GM12878 (cell line): ENCODE measurements at regions not wholly inside any gene's neighbourhood (a gene's known extent, or its start where the extent isn't known, plus 50 kb on each side); places are given as distances from the start of the nearest gene placed in this dataset.

Experiments
- ATAC-seq: fragments of 200-7000 bp; cut with Tn5 transposase; 3 replicates; pipeline ENCODE4 v1.9.1; 2020; ENCODE audit warnings: mild to moderate bottlenecking, moderate library complexity
- BruUV-seq: library from RNA; stranded (reverse); fragments of 400-500 nt; replicated peaks from 2 replicates; lab custom pipeline; 2021; lab: Mats Ljungman, UMichigan
- CTCF ChIA-PET: fragments of 300-600 bp; sonication (Branson Sonifier 250); formaldehyde crosslinking; extraction: SDS; loops from one replicate; lab custom pipeline; 2021; ENCODE audit warnings: inconsistent platforms; lab: Yijun Ruan, JAX
- POLR2A ChIA-PET: fragments of 350-600 bp; formaldehyde crosslinking; extraction: SDS; loops from one replicate; lab custom pipeline; 2021; ENCODE audit warnings: inconsistent platforms; lab: Charles Lee
- RAD21 ChIA-PET: fragments of 300-600 bp; sonication (Branson Sonifier 250); formaldehyde crosslinking; loops from one replicate; lab custom pipeline; 2023; ENCODE audit warnings: antibody characterized with exemption; ENCODE audit not compliant: unreplicated experiment; lab: Charles Lee
- SMC1A ChIA-PET: fragments of 300-600 bp; sonication (Branson Sonifier 250); formaldehyde crosslinking; loops from one replicate; lab custom pipeline; 2023; ENCODE audit not compliant: unreplicated experiment, uncharacterized antibody; lab: Charles Lee
- DNase-seq: peaks from one replicate; pipeline ENCODE4 v3.0.0-alpha.2; 2011; ENCODE audit warnings: low read depth, low spot score
- FAIRE-seq: peaks from 3 replicates; lab custom pipeline; 2011; peaks lifted over from hg19 to GRCh38; lab: Jason Lieb, UNC
- H2AFZ ChIP-seq: 2 replicates; pipeline ENCODE4 v1.6.0; 2011; ENCODE audit warnings: low read depth, low read length, control low read depth; ENCODE audit not compliant: control insufficient read depth
- H3K27ac ChIP-seq: 2 replicates; pipeline ENCODE4 v1.5.1; 2011; ENCODE audit warnings: control low read depth; ENCODE audit not compliant: control insufficient read depth, insufficient read depth
- H3K27me3 ChIP-seq, 2 experiments: replicated peaks in 1 of 2; 2 replicates each; pipeline versions ENCODE4 v1.6.0 to v1.6.1; 2011; ENCODE audit warnings: low read length in 1 of 2; ENCODE audit not compliant: control insufficient read depth in 2 of 2, insufficient read depth in 2 of 2
- H3K36me3 ChIP-seq, 2 experiments: 2 replicates each; pipeline ENCODE4 v1.5.1; 2011; ENCODE audit warnings: low read length in 1 of 2; ENCODE audit not compliant: control insufficient read depth in 2 of 2, insufficient read depth in 2 of 2
- H3K4me1 ChIP-seq: 2 replicates; pipeline ENCODE4 v1.6.1; 2011; ENCODE audit warnings: mild to moderate bottlenecking, low read length, moderate library complexity, mixed read lengths; ENCODE audit not compliant: control insufficient read depth, insufficient read depth
- H3K4me2 ChIP-seq: 2 replicates; pipeline ENCODE4 v1.6.0; 2011; ENCODE audit warnings: control low read depth; ENCODE audit not compliant: control insufficient read depth, insufficient read depth
- H3K4me3 ChIP-seq: fragments of 200-600 bp; sonication (generic); 2 replicates; pipeline ENCODE4 v1.5.1; 2016
- H3K79me2 ChIP-seq: 2 replicates; pipeline ENCODE4 v1.6.0; 2011; ENCODE audit warnings: low read length; ENCODE audit not compliant: control insufficient read depth, insufficient read depth
- H3K9ac ChIP-seq: 2 replicates; pipeline ENCODE4 v1.8.0; 2011; ENCODE audit warnings: low read length, control low read depth, mixed read lengths; ENCODE audit not compliant: control insufficient read depth, insufficient read depth
- H3K9me3 ChIP-seq: replicated peaks from 3 replicates; pipeline ENCODE4 v1.5.1; 2011; ENCODE audit warnings: mild to moderate bottlenecking, low read length; ENCODE audit not compliant: control insufficient read depth, insufficient read depth
- H4K20me1 ChIP-seq: 2 replicates; pipeline ENCODE4 v1.6.0; 2011; ENCODE audit not compliant: control insufficient read depth, insufficient read depth
- ATF7 ChIP-seq: fragments of 450-650 bp; IDR thresholded peaks from 2 replicates; pipeline ENCODE4 v1.6.1; 2016; ENCODE audit warnings: low read depth, mild to moderate bottlenecking
- IRF5 ChIP-seq: fragments of 450-650 bp; IDR thresholded peaks from 2 replicates; pipeline ENCODE4 v1.6.1; 2017; ENCODE audit warnings: borderline replicate concordance
- NR2C1 ChIP-seq: fragments of 450-650 bp; IDR thresholded peaks from 2 replicates; pipeline ENCODE4 v1.6.1; 2017; ENCODE audit warnings: antibody characterized with exemption, mild to moderate bottlenecking, moderate library complexity
- RELB ChIP-seq: fragments of 450-650 bp; IDR thresholded peaks from 2 replicates; pipeline ENCODE4 v1.6.1; 2017; ENCODE audit warnings: low read depth, mild to moderate bottlenecking, moderate library complexity
- ZBTB4 ChIP-seq: fragments of 450-650 bp; formaldehyde crosslinking; IDR thresholded peaks from 2 replicates; pipeline ENCODE4 v1.4.0; 2022; ENCODE audit warnings: mild to moderate bottlenecking, moderate library complexity
- ZNF207 ChIP-seq: fragments of 450-650 bp; IDR thresholded peaks from 2 replicates; pipeline ENCODE4 v1.6.1; 2014; ENCODE audit warnings: antibody characterized with exemption, mild to moderate bottlenecking, borderline replicate concordance
- WGBS: methylation state at CpG from one replicate; pipeline ENCODE4 v1.1.6; 2016; ENCODE audit warnings: low lambda C conversion rate; ENCODE audit not compliant: insufficient replicate concordance, insufficient coverage; ENCODE audit errors: missing lambda C conversion rate; 5-methylcytosine and 5-hydroxymethylcytosine counted together
- in situ Hi-C: fragments of 300-500 bp; cut with MboI; formaldehyde crosslinking; loops from 9 replicates; pipeline ENCODE4 v1.14.3; 2018; ENCODE audit warnings: mixed read lengths
- intact Hi-C: fragments of 100-400 bp; cut with micrococcal nuclease; formaldehyde crosslinking; loops from one replicate; pipeline ENCODE4 v1.14.2; 2022; ENCODE audit not compliant: unreplicated experiment

GRCh38 chr12:83710851-83711250, 1024.1 kb downstream of the TMTC2 start:
- DNase-seq = no peak
- Histone ChIP-seq H3K9ac (no peak overlapping the region), H3K9me3 (peaks cover 1% of the 10 kb centered on the region; the same call in 1 of the 3 replicates), H4K20me1 (no peaks in the 10 kb centered on the region), H3K27ac (no peak overlapping the region), H3K4me2 (no peak overlapping the region), H2AFZ (no peak overlapping the region), H3K4me1 (no peaks in the 10 kb centered on the region), H3K4me3 (no peak overlapping the region), H3K79me2 (no peaks in the 10 kb centered on the region), H3K27me3 (no peaks in the 10 kb centered on the region), H3K36me3 (no peaks in the 10 kb centered on the region)
- SMC1A ChIA-PET = no interaction called here
- CTCF ChIA-PET = interaction anchor here (0.6 kb wide), 1 partner anchor 46 kb away, joined by 3 read pairs; no protein-coding TSS in a partner anchor
- ATAC-seq = no peak
- intact Hi-C loops = no loop called here
- TF ChIP-seq ATF7 = no peak
- no peak for TF ChIP-seq ZNF207
- no peak for TF ChIP-seq ZBTB4 (CRISPR knock-in tag)
- no peak for TF ChIP-seq IRF5
- TF ChIP-seq RELB = no peak
- TF ChIP-seq NR2C1 = no peak
- BruUV-seq = no TSS peak
- in situ Hi-C loops = no loop called here
- no peak for FAIRE-seq
- WGBS = 38% methylated on average over 3 of the region's 3 CpGs
- POLR2A ChIA-PET = no interaction called here
- RAD21 ChIA-PET = no interaction called here
